IMR-90 (cell line): ENCODE measurements at regions not wholly inside any gene's neighbourhood (a gene's known extent, or its start where the extent isn't known, plus 50 kb on each side); places are given as distances from the start of the nearest gene placed in this dataset.

Experiments
- ATAC-seq: fragments of 200-7000 bp; cut with Tn5 transposase; 2 replicates; pipeline ENCODE4 v1.9.1; 2020; ENCODE audit warnings: low read depth, mild to moderate bottlenecking, moderate library complexity
- BruUV-seq: library from RNA; stranded (reverse); fragments of 400-500 nt; replicated peaks from 2 replicates; lab custom pipeline; 2021; lab: Mats Ljungman, UMichigan
- CTCF ChIA-PET: fragments of 300-600 bp; formaldehyde crosslinking; extraction: SDS; loops from one replicate; lab custom pipeline; 2021; ENCODE audit warnings: antibody characterized with exemption; lab: Yijun Ruan, JAX
- POLR2A ChIA-PET: fragments of 300-600 bp; sonication (Branson Sonifier 250); formaldehyde crosslinking; loops from one replicate; lab custom pipeline; 2022; ENCODE audit warnings: antibody characterized with exemption; ENCODE audit not compliant: unreplicated experiment; lab: Charles Lee
- DNase-seq: peaks from one replicate; pipeline ENCODE4 v3.0.0; 2013
- H2AFZ ChIP-seq: replicated peaks from 2 replicates; pipeline ENCODE3; 2013; ENCODE audit warnings: low read length, mild to moderate bottlenecking; ENCODE audit not compliant: poor library complexity
- H2AK5ac ChIP-seq: 2 replicates; pipeline ENCODE4 v1.6.1; 2013; ENCODE audit warnings: low read depth, low read length, inconsistent platforms
- H2AK9ac ChIP-seq: replicated peaks from 2 replicates; pipeline ENCODE3; 2013; ENCODE audit warnings: mild to moderate bottlenecking, low read depth, low read length, moderate library complexity; ENCODE audit not compliant: poor library complexity
- H2BK120ac ChIP-seq: 2 replicates; pipeline ENCODE4 v1.6.1; 2013; ENCODE audit warnings: low read depth, low read length, inconsistent platforms
- H2BK15ac ChIP-seq: 3 replicates; pipeline ENCODE4 v1.6.1; 2013; ENCODE audit warnings: low read depth, low read length, inconsistent platforms
- H2BK20ac ChIP-seq: 2 replicates; pipeline ENCODE4 v1.6.1; 2013; ENCODE audit warnings: low read depth, mild to moderate bottlenecking, inconsistent platforms, low read length, moderate library complexity
- H2BK5ac ChIP-seq: 2 replicates; pipeline ENCODE4 v1.6.1; 2013; ENCODE audit warnings: mild to moderate bottlenecking, low read depth, low read length, inconsistent platforms; ENCODE audit not compliant: poor library complexity, severe bottlenecking
- H3K14ac ChIP-seq: replicated peaks from 2 replicates; pipeline ENCODE4 v1.6.1; 2013; ENCODE audit warnings: low read depth, low read length, inconsistent platforms
- H3K18ac ChIP-seq: 2 replicates; pipeline ENCODE4 v1.6.1; 2013; ENCODE audit warnings: low read depth, low read length, control low read depth
- H3K23ac ChIP-seq: 2 replicates; pipeline ENCODE4 v1.6.1; 2013; ENCODE audit warnings: low read depth, low read length, inconsistent platforms
- H3K27ac ChIP-seq: 2 replicates; pipeline ENCODE4 v1.5.1; 2013; ENCODE audit warnings: mild to moderate bottlenecking, control low read depth, low read length; ENCODE audit not compliant: insufficient read depth
- H3K27me3 ChIP-seq: 2 replicates; pipeline ENCODE4 v1.6.1; 2013; ENCODE audit warnings: low read length; ENCODE audit not compliant: control insufficient read depth, insufficient read depth
- H3K36me3 ChIP-seq: 2 replicates; pipeline ENCODE4 v1.6.1; 2013; ENCODE audit warnings: low read length, mixed read lengths; ENCODE audit not compliant: control insufficient read depth, insufficient read depth
- H3K4ac ChIP-seq: 2 replicates; pipeline ENCODE4 v1.6.1; 2013; ENCODE audit warnings: low read depth, low read length, inconsistent platforms
- H3K4me1 ChIP-seq: 2 replicates; pipeline ENCODE4 v1.6.1; 2013; ENCODE audit warnings: low read length, mixed read lengths; ENCODE audit not compliant: control insufficient read depth, insufficient read depth
- H3K4me2 ChIP-seq: 2 replicates; pipeline ENCODE4 v1.6.1; 2013; ENCODE audit warnings: low read depth, mild to moderate bottlenecking, control low read depth, low read length, moderate library complexity
- H3K4me3 ChIP-seq: 2 replicates; pipeline ENCODE4 v1.5.1; 2013; ENCODE audit warnings: low read depth, mild to moderate bottlenecking, control low read depth, low read length, moderate library complexity; ENCODE audit not compliant: insufficient read depth
- H3K56ac ChIP-seq: 2 replicates; pipeline ENCODE4 v1.6.1; 2013; ENCODE audit warnings: low read length, inconsistent platforms; ENCODE audit not compliant: insufficient read depth; ENCODE audit errors: extremely low read depth
- H3K79me1 ChIP-seq, 2 experiments: 2 replicates each; pipeline ENCODE4 v1.6.1; 2013; ENCODE audit warnings: low read length in 2 of 2, inconsistent platforms in 1 of 2, low read depth in 1 of 2
- H3K9ac ChIP-seq: 2 replicates; pipeline ENCODE4 v1.6.1; 2013; ENCODE audit warnings: low read depth, low read length, control low read depth
- H3K9me1 ChIP-seq: 2 replicates; pipeline ENCODE4 v1.6.1; 2013; ENCODE audit warnings: low read length, inconsistent platforms; ENCODE audit not compliant: insufficient read depth
- H3K9me3 ChIP-seq: 2 replicates; pipeline ENCODE4 v1.6.1; 2013; ENCODE audit warnings: low read length; ENCODE audit not compliant: control insufficient read depth, insufficient read depth
- H4K20me1 ChIP-seq: 2 replicates; pipeline ENCODE4 v1.6.1; 2013; ENCODE audit warnings: low read length, inconsistent platforms; ENCODE audit not compliant: insufficient read depth
- H4K5ac ChIP-seq: 2 replicates; pipeline ENCODE4 v1.6.1; 2013; ENCODE audit warnings: mild to moderate bottlenecking, low read depth, low read length, control low read depth
- H4K8ac ChIP-seq, 2 experiments: 2 replicates each; pipeline ENCODE4 v1.6.1; 2013; ENCODE audit warnings: low read depth in 2 of 2, low read length in 2 of 2, control low read depth in 1 of 2, inconsistent platforms in 1 of 2
- H4K91ac ChIP-seq: 2 replicates; pipeline ENCODE4 v1.6.1; 2013; ENCODE audit warnings: low read depth, low read length, inconsistent platforms; ENCODE audit not compliant: insufficient read depth
- BHLHE40 ChIP-seq: fragments of 150-350 bp; IDR thresholded peaks from 2 replicates; pipeline ENCODE4 v1.6.1; 2016; ENCODE audit warnings: mild to moderate bottlenecking, low read depth, low read length
- FOS ChIP-seq: fragments of 150-350 bp; IDR thresholded peaks from 2 replicates; pipeline ENCODE4 v1.6.1; 2016; ENCODE audit warnings: low read depth, low read length
- MXI1 ChIP-seq: IDR thresholded peaks from 2 replicates; pipeline ENCODE4 v1.6.1; 2012; ENCODE audit warnings: low read depth, mild to moderate bottlenecking, low read length, moderate library complexity, borderline replicate concordance
- RCOR1 ChIP-seq: IDR thresholded peaks from 2 replicates; pipeline ENCODE4 v1.6.1; 2012; ENCODE audit warnings: mild to moderate bottlenecking, low read length, improper control_type of control experiment; ENCODE audit not compliant: insufficient replicate concordance
- RFX5 ChIP-seq: IDR thresholded peaks from 2 replicates; pipeline ENCODE4 v1.8.0; 2012; ENCODE audit warnings: low read depth, mild to moderate bottlenecking, low read length, moderate library complexity
- SMC3 ChIP-seq: fragments of 150-350 bp; IDR thresholded peaks from 2 replicates; pipeline ENCODE4 v1.6.1; 2016; ENCODE audit warnings: low read depth, mild to moderate bottlenecking, antibody characterized with exemption, low read length, moderate library complexity
- WGBS, 2 experiments: methylation state at CpG; one replicate each; pipeline versions ENCODE4 v1.1.5 to v1.1.7; 2013; ENCODE audit warnings: missing lambda C conversion rate in 2 of 2; ENCODE audit not compliant: insufficient read length in 1 of 2; ENCODE audit errors: extremely low coverage in 2 of 2; 5-methylcytosine and 5-hydroxymethylcytosine counted together
- dilution Hi-C: fragments of 300-500 bp; cut with HindIII; formaldehyde crosslinking; loops from one replicate; pipeline ENCODE4 v1.14.3; 2018; ENCODE audit warnings: low sequenced_read_pairs; ENCODE audit not compliant: unreplicated experiment
- in situ Hi-C: fragments of 300-500 bp; cut with MboI; formaldehyde crosslinking; loops from 3 replicates; pipeline ENCODE4 v1.14.3; 2019; ENCODE audit warnings: low sequenced_read_pairs, inconsistent platforms, mixed read lengths
- intact Hi-C: fragments of 100-400 bp; cut with micrococcal nuclease; formaldehyde crosslinking; loops from 2 replicates; pipeline ENCODE4 v1.10.0; 2022
- TF ChIP-seq, protein P1 (sequence below): conservative IDR thresholded peaks from 2 replicates; pipeline ENCODE4 v1.5.1; 2012; ENCODE audit warnings: mild to moderate bottlenecking, low read depth, low read length, improper control_type of control experiment
- TF ChIP-seq, protein P2 (sequence below): fragments of 150-350 bp; IDR thresholded peaks from 2 replicates; pipeline ENCODE4 v1.6.1; 2017; ENCODE audit warnings: mild to moderate bottlenecking, antibody characterized with exemption, low read length, low read depth
- TF ChIP-seq, protein P3 (sequence below): fragments of 150-350 bp; IDR thresholded peaks from 2 replicates; pipeline ENCODE4 v1.6.1; 2016; ENCODE audit warnings: low read depth, mild to moderate bottlenecking, low read length, moderate library complexity, borderline replicate concordance

DNA sequence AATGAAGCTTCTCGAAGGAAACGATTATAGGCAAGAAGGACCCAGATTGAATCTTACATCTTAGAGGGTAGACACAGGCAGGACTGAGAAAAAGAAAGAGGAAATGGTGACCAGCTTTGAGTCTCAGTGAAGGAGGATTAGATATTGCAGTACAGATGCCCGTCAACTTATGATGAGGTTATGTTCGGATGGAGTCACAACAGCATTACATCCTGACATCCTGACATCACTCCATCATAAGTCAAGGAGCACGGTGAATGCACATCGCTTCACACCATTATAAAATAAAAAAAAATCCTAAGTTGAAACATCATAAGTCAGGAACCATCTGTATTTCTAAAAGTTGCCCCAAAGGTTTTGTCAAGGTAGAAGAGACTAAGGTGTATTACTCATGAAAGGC, 312.3 kb upstream of the PLXNA2 start:
- Histone ChIP-seq H3K9me1 (no peaks in the 10 kb centered on the region), H3K4ac (no peak overlapping the region), H3K4me2 (no peak overlapping the region), H3K4me3 (no peak overlapping the region), H3K27me3 (no peaks in the 10 kb centered on the region), H3K9ac (no peak overlapping the region), H3K36me3 (no peaks in the 10 kb centered on the region), H2BK120ac (no peak overlapping the region), H4K20me1 (no peaks in the 10 kb centered on the region), H3K18ac (no peak overlapping the region), H3K27ac (no peak overlapping the region), H2AK5ac (no peak overlapping the region), H4K8ac (no peak overlapping the region), H3K56ac (no peak overlapping the region), H4K91ac (no peak overlapping the region), H2BK20ac (no peak overlapping the region), H4K5ac (no peak overlapping the region), H3K9me3 (0 out of 2 replicates have a peak, but pooled peaks cover 2% of the 10 kb centered on the region), H2BK5ac (no peak overlapping the region), H3K4me1 (no peaks in the 10 kb centered on the region), H2BK15ac (no peak overlapping the region), H2AFZ (no peak overlapping the region), H3K14ac (no peak overlapping the region), H3K79me1 (no peaks in the 10 kb centered on the region), H3K23ac (no peak overlapping the region), H2AK9ac (no peak overlapping the region)
- DNase-seq (no peak), ATAC-seq (no peak)
- dilution Hi-C loops (no loop called here), in situ Hi-C loops (no loop called here), intact Hi-C loops (no loop called here)
- TF ChIP-seq BHLHE40 (no peak), SMC3 (no peak), FOS (no peak), RCOR1 (no peak), MXI1 (no peak), RFX5 (no peak)
- TF ChIP-seq, protein P1, sequence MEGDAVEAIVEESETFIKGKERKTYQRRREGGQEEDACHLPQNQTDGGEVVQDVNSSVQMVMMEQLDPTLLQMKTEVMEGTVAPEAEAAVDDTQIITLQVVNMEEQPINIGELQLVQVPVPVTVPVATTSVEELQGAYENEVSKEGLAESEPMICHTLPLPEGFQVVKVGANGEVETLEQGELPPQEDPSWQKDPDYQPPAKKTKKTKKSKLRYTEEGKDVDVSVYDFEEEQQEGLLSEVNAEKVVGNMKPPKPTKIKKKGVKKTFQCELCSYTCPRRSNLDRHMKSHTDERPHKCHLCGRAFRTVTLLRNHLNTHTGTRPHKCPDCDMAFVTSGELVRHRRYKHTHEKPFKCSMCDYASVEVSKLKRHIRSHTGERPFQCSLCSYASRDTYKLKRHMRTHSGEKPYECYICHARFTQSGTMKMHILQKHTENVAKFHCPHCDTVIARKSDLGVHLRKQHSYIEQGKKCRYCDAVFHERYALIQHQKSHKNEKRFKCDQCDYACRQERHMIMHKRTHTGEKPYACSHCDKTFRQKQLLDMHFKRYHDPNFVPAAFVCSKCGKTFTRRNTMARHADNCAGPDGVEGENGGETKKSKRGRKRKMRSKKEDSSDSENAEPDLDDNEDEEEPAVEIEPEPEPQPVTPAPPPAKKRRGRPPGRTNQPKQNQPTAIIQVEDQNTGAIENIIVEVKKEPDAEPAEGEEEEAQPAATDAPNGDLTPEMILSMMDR = no peak
- TF ChIP-seq, protein P2, sequence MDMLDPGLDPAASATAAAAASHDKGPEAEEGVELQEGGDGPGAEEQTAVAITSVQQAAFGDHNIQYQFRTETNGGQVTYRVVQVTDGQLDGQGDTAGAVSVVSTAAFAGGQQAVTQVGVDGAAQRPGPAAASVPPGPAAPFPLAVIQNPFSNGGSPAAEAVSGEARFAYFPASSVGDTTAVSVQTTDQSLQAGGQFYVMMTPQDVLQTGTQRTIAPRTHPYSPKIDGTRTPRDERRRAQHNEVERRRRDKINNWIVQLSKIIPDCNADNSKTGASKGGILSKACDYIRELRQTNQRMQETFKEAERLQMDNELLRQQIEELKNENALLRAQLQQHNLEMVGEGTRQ = no peak
- TF ChIP-seq, protein P3, sequence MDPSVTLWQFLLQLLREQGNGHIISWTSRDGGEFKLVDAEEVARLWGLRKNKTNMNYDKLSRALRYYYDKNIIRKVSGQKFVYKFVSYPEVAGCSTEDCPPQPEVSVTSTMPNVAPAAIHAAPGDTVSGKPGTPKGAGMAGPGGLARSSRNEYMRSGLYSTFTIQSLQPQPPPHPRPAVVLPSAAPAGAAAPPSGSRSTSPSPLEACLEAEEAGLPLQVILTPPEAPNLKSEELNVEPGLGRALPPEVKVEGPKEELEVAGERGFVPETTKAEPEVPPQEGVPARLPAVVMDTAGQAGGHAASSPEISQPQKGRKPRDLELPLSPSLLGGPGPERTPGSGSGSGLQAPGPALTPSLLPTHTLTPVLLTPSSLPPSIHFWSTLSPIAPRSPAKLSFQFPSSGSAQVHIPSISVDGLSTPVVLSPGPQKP = no peak
- no CpG with 5 or more reads among the region's 6 CpGs for WGBS, 2 experiments
- CTCF ChIA-PET = no interaction called here
- POLR2A ChIA-PET = no interaction called here
- no TSS peak for BruUV-seq
